Testis (tissue), 2 donors: ENCODE measurements at regions not wholly inside any gene's neighbourhood (a gene's known extent, or its start where the extent isn't known, plus 50 kb on each side); places are given as distances from the start of the nearest gene placed in this dataset.

Source experiments
- DNase-seq: peaks from one replicate; pipeline ENCODE4 v3.0.0-alpha.2; 2019
- H3K27ac ChIP-seq, 2 donors: fragments of 200-600 bp; sonication (generic); one replicate each; pipeline ENCODE4 v1.5.1; 2019
- H3K27me3 ChIP-seq: fragments of 200-600 bp; sonication (generic); one replicate; pipeline ENCODE4 v1.5.1; 2019
- H3K36me3 ChIP-seq: fragments of 200-600 bp; sonication (generic); one replicate; pipeline ENCODE4 v1.5.1; 2017; ENCODE audit warnings: low read depth; ENCODE audit errors: missing control alignments
- H3K4me1 ChIP-seq: fragments of 200-600 bp; sonication (generic); one replicate; pipeline ENCODE4 v1.5.1; 2019
- H3K4me3 ChIP-seq, 2 donors: fragments of 200-600 bp; sonication (generic); one replicate each; pipeline ENCODE4 v1.5.1; 2017 to 2019
- H3K9me3 ChIP-seq: fragments of 200-600 bp; sonication (generic); one replicate; pipeline ENCODE4 v1.5.1; 2017
- CTCF ChIP-seq, 3 experiments: fragments of 450-650 bp in 2 of 3; fragments of 200-600 bp in 1 of 3; sonication (generic) in 1 of 3; IDR thresholded peaks; one replicate each; pipeline ENCODE4 v1.5.1; 2016 to 2019; ENCODE audit warnings: antibody characterized with exemption in 3 of 3, mild to moderate bottlenecking in 2 of 3, moderate library complexity in 1 of 3
- POLR2A ChIP-seq: fragments of 450-650 bp; IDR thresholded peaks from one replicate; pipeline ENCODE4 v1.6.1; 2017; ENCODE audit warnings: antibody characterized with exemption, mild to moderate bottlenecking, moderate library complexity
- WGBS, 2 donors: methylation state at CpG; one replicate each; pipeline ENCODE4 v1.1.5; 2018; 5-methylcytosine and 5-hydroxymethylcytosine counted together
- intact Hi-C: fragments of 100-400 bp; cut with DNase I; formaldehyde crosslinking; loops from one replicate; pipeline ENCODE4 v1.15.1; 2023; ENCODE audit warnings: low total_unique reads

GRCh38 chr17:77753691-77754245 is 204.7 kb upstream of the TNRC6C start:
- Histone ChIP-seq H3K4me3 (no peak overlapping the region), H3K9me3 (no peaks in the 10 kb centered on the region), H3K27me3 (no peaks in the 10 kb centered on the region), H3K27ac (no peak overlapping the region), H3K4me1 (no peaks in the 10 kb centered on the region), H3K36me3 (no peaks in the 10 kb centered on the region)
- 89 to 94% methylated on average over 10 to 12 of the region's 12 CpGs for WGBS, 2 donors
- intact Hi-C loops = no loop called here
- DNase-seq = no peak
- TF ChIP-seq POLR2A (no peak), CTCF (IDR thresholded peaks at IDR 0.05) (no peak)

- no peak overlapping the region for H3K4me3 ChIP-seq
- no peak overlapping the region for H3K27ac ChIP-seq
- H3K36me3 ChIP-seq = no peaks in the 10 kb centered on the region
- no peaks in the 10 kb centered on the region for H3K9me3 ChIP-seq
- no peaks in the 10 kb centered on the region for H3K27me3 ChIP-seq
- H3K4me1 ChIP-seq = no peaks in the 10 kb centered on the region
- 84 to 92% methylated on average over 5 of the region's 5 CpGs for WGBS, 2 donors
- TF ChIP-seq CTCF (IDR thresholded peaks at IDR 0.05) (no peak), POLR2A (no peak)
- no peak for DNase-seq
- intact Hi-C loops = no loop called here
Measured at GRCh38 chr17:77754956-77755355, 203.5 kb upstream of the TNRC6C start.

- WGBS, 2 donors = 80 to 88% methylated on average over 3 to 9 of the region's 9 CpGs
- Histone ChIP-seq H3K27me3 (no peaks in the 10 kb centered on the region), H3K36me3 (no peaks in the 10 kb centered on the region), H3K4me3 (no peak overlapping the region), H3K9me3 (no peaks in the 10 kb centered on the region), H3K27ac (no peak overlapping the region), H3K4me1 (no peaks in the 10 kb centered on the region)
- intact Hi-C loops = no loop called here
- no peak for TF ChIP-seq CTCF (IDR thresholded peaks at IDR 0.05)
- TF ChIP-seq POLR2A = no peak
- DNase-seq = no peak
Measured at GRCh38 chr17:77755410-77755963, 203.0 kb upstream of the TNRC6C start.

GRCh38 chr17:77756028-77756427 is 202.5 kb upstream of the TNRC6C start:
- intact Hi-C loops = no loop called here
- Histone ChIP-seq H3K4me1 (no peaks in the 10 kb centered on the region), H3K27me3 (no peaks in the 10 kb centered on the region), H3K9me3 (no peaks in the 10 kb centered on the region), H3K36me3 (no peaks in the 10 kb centered on the region), H3K4me3 (no peak overlapping the region), H3K27ac (no peak overlapping the region)
- 77% methylated on average over 5 of the region's 5 CpGs; no CpG with 5 or more reads in 1 of the 2 donors for WGBS, 2 donors
- DNase-seq = no peak
- TF ChIP-seq POLR2A = no peak
- TF ChIP-seq CTCF (IDR thresholded peaks at IDR 0.05) = no peak
